ENCODE measurements at regions not wholly inside any gene's neighbourhood (a gene's known extent, or its start where the extent isn't known, plus 50 kb on each side); places are given as distances from the start of the nearest gene placed in this dataset.

DNA sequence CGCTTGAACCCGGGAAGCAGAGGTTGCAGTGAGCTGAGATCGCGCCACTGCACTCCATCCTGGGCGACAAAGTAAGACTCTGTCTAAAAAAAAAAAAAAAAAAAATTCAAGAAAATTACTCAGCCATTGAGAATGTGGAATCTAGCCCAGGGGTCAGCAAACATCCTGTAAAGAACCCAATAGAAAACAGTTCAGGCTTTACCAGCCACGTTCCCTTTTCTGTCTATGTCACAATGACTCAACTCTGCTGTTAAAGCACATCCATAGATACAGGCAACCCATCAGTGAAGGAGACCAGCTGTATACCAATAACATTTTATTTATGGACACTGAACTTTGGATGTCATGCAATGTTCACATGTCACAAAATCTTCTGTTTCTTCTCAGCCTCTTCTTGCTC lies 435.6 kb upstream of the GYPC start:
- no peaks in the 10 kb centered on the region for H3K36me3 ChIP-seq (ENCODE audit: low read depth)
- CTCF ChIA-PET = no interaction called here
- H3K27ac ChIP-seq = no peak overlapping the region
- H3K27me3 ChIP-seq (ENCODE audit: insufficient read depth, low read depth) = no peaks in the 10 kb centered on the region
- H3K4me3 ChIP-seq = no peak overlapping the region
- H3K9me2 ChIP-seq (ENCODE audit: insufficient read depth) = no peaks in the 10 kb centered on the region
- no peaks in the 10 kb centered on the region for H3F3A ChIP-seq (ENCODE audit: insufficient read depth, low read depth)
- H3K4me2 ChIP-seq = no peak overlapping the region
- no peaks in the 10 kb centered on the region for H3K79me2 ChIP-seq (ENCODE audit: low read depth)
- DNase-seq = no peak
- TF ChIP-seq, protein P1, sequence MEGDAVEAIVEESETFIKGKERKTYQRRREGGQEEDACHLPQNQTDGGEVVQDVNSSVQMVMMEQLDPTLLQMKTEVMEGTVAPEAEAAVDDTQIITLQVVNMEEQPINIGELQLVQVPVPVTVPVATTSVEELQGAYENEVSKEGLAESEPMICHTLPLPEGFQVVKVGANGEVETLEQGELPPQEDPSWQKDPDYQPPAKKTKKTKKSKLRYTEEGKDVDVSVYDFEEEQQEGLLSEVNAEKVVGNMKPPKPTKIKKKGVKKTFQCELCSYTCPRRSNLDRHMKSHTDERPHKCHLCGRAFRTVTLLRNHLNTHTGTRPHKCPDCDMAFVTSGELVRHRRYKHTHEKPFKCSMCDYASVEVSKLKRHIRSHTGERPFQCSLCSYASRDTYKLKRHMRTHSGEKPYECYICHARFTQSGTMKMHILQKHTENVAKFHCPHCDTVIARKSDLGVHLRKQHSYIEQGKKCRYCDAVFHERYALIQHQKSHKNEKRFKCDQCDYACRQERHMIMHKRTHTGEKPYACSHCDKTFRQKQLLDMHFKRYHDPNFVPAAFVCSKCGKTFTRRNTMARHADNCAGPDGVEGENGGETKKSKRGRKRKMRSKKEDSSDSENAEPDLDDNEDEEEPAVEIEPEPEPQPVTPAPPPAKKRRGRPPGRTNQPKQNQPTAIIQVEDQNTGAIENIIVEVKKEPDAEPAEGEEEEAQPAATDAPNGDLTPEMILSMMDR (conservative IDR thresholded peaks at IDR 0.05) = no peak
- TF ChIP-seq EZH2 (IDR thresholded peaks at IDR 0.05; ENCODE audit: low read depth) = no peak
- no peaks in the 10 kb centered on the region for H3K4me1 ChIP-seq (replicated peaks; ENCODE audit: insufficient read depth)
- no TSS peak for BruUV-seq (replicated peaks)
- intact Hi-C loops (cut with micrococcal nuclease; ENCODE audit: unreplicated experiment) = no loop called here
- no peak overlapping the region for H2AFZ ChIP-seq
- POLR2A ChIA-PET (ENCODE audit: unreplicated experiment) = no interaction called here
- no peaks in the 10 kb centered on the region; the same call in 1 of the 2 replicates for H3K9me3 ChIP-seq (ENCODE audit: insufficient read depth, low read depth)
- H4K20me1 ChIP-seq (ENCODE audit: insufficient read depth) = no peaks in the 10 kb centered on the region

DNA sequence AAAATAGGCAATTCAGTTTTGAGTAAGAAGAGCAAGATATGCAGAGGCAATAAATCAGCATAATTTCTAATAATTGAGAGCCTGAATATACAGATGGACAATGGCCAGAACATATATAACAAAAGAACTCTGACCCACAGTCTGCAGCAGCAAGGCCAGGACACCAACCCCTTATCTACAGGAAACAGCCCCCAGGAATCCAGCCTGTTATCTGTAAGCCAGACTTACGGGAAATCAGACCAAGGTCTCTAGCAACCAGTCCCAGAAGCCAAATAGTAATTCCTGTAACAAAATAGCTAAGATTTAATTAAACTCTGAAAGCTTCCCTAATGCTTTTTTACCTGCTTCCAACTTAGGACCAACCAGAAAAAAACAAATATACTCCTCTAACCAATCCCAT lies 434.5 kb upstream of the GYPC start:
- ChIA-PET POLR2A (ENCODE audit: unreplicated experiment) (no interaction called here), CTCF (no interaction called here)
- intact Hi-C loops (cut with micrococcal nuclease; ENCODE audit: unreplicated experiment) = no loop called here
- no peaks in the 10 kb centered on the region for H3K4me1 ChIP-seq (replicated peaks; ENCODE audit: insufficient read depth)
- TF ChIP-seq EZH2 (IDR thresholded peaks at IDR 0.05; ENCODE audit: low read depth) = no peak
- TF ChIP-seq, protein P1 (conservative IDR thresholded peaks at IDR 0.05) = no peak
- no peaks in the 10 kb centered on the region for H3K36me3 ChIP-seq (ENCODE audit: low read depth)
- no peaks in the 10 kb centered on the region for H3K9me2 ChIP-seq (ENCODE audit: insufficient read depth)
- H3F3A ChIP-seq (ENCODE audit: insufficient read depth, low read depth) = no peaks in the 10 kb centered on the region
- no peak overlapping the region for H3K27ac ChIP-seq
- H3K4me2 ChIP-seq = no peak overlapping the region
- DNase-seq = no peak
- H2AFZ ChIP-seq = no peak overlapping the region
- no peaks in the 10 kb centered on the region for H3K79me2 ChIP-seq (ENCODE audit: low read depth)
- H4K20me1 ChIP-seq (ENCODE audit: insufficient read depth) = no peaks in the 10 kb centered on the region
- no peak overlapping the region for H3K4me3 ChIP-seq
- H3K27me3 ChIP-seq (ENCODE audit: insufficient read depth, low read depth) = no peaks in the 10 kb centered on the region
- no TSS peak for BruUV-seq (replicated peaks)
- no peaks in the 10 kb centered on the region; the same call in 1 of the 2 replicates for H3K9me3 ChIP-seq (ENCODE audit: insufficient read depth, low read depth)

DNA sequence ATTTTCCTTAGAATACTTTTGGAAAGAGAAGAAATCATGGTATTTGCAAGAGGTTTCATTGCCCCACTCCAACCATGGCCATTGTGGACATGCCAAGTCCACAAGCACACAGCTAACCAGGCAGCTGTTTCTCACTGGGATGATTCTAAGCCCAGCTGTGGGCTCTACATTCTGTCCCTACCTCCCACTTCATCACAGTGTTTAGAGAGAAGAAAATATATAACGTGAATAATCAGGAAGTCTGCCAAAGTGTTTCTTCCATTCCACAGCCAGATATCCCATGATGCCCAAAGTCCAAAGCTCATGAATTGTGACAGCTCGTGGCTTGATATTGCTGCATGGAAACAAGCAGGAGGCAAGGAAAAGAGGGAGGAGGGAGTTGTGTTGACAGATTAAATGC lies 433.7 kb upstream of the GYPC start:
- no peaks in the 10 kb centered on the region for H3K9me2 ChIP-seq (ENCODE audit: insufficient read depth)
- no peaks in the 10 kb centered on the region; the same call in 1 of the 2 replicates for H3K9me3 ChIP-seq (ENCODE audit: insufficient read depth, low read depth)
- ChIA-PET POLR2A (ENCODE audit: unreplicated experiment) (no interaction called here), CTCF (no interaction called here)
- H3F3A ChIP-seq (ENCODE audit: insufficient read depth, low read depth) = no peaks in the 10 kb centered on the region
- no peaks in the 10 kb centered on the region for H3K4me1 ChIP-seq (replicated peaks; ENCODE audit: insufficient read depth)
- no peaks in the 10 kb centered on the region for H3K36me3 ChIP-seq (ENCODE audit: low read depth)
- H3K27me3 ChIP-seq (ENCODE audit: insufficient read depth, low read depth) = no peaks in the 10 kb centered on the region
- no peak overlapping the region for H3K4me2 ChIP-seq
- H3K79me2 ChIP-seq (ENCODE audit: low read depth) = no peaks in the 10 kb centered on the region
- no peak for DNase-seq
- H4K20me1 ChIP-seq (ENCODE audit: insufficient read depth) = no peaks in the 10 kb centered on the region
- H3K4me3 ChIP-seq = no peak overlapping the region
- H3K27ac ChIP-seq = no peak overlapping the region
- TF ChIP-seq, protein P1 (conservative IDR thresholded peaks at IDR 0.05) = no peak
- no peak for TF ChIP-seq EZH2 (IDR thresholded peaks at IDR 0.05; ENCODE audit: low read depth)
- no TSS peak for BruUV-seq (replicated peaks)
- no peak overlapping the region for H2AFZ ChIP-seq
- intact Hi-C loops (cut with micrococcal nuclease; ENCODE audit: unreplicated experiment) = no loop called here

Measured in PC-9 (cell line).